ENCODE measurements at regions not wholly inside any gene's neighbourhood (a gene's known extent, or its start where the extent isn't known, plus 50 kb on each side); places are given as distances from the start of the nearest gene placed in this dataset.

DNA sequence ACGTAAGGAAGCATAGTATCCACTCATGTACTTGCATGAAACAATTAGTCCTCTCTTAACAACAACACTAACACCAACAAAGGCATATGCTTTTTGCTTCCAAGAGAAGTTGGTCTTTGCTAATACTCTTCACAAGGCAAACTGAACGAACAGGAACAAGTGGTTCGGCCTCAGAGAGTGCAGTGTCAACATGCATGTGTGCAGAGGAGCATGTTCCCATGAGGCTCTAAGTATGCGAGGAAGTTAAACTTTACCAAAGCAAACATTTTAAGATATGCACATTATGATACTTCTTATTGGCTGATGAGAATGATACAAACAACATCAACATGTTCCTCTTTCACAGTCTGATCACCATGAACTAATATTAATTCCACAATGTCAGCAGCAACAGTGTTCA, 285.3 kb upstream of the IRX5 start:
- TF ChIP-seq, protein P1, sequence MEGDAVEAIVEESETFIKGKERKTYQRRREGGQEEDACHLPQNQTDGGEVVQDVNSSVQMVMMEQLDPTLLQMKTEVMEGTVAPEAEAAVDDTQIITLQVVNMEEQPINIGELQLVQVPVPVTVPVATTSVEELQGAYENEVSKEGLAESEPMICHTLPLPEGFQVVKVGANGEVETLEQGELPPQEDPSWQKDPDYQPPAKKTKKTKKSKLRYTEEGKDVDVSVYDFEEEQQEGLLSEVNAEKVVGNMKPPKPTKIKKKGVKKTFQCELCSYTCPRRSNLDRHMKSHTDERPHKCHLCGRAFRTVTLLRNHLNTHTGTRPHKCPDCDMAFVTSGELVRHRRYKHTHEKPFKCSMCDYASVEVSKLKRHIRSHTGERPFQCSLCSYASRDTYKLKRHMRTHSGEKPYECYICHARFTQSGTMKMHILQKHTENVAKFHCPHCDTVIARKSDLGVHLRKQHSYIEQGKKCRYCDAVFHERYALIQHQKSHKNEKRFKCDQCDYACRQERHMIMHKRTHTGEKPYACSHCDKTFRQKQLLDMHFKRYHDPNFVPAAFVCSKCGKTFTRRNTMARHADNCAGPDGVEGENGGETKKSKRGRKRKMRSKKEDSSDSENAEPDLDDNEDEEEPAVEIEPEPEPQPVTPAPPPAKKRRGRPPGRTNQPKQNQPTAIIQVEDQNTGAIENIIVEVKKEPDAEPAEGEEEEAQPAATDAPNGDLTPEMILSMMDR (IDR thresholded peaks at IDR 0.05): no peak
- TF ChIP-seq POLR2A (IDR thresholded peaks at IDR 0.05): no peak
